ENCODE measurements at regions not wholly inside any gene's neighbourhood (a gene's known extent, or its start where the extent isn't known, plus 50 kb on each side); places are given as distances from the start of the nearest gene placed in this dataset.

DNA sequence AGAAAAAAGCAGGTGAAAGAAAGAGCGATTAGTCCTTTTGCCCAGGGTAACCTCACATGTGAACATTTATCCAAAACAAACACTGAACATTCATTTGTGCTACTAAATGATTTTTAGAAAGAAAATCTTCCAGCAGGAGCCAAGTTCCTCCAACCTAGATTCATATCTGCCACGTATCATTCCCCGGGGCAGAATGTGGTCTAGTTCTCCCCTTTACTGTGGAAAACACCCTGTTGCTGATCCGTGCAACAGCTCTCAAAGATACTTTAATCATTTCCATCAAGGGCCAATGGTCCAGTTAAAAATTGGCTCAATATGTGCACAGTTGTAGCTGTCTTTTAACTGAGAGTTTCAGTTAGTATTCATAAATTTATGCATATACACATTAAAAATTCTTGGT, 479.1 kb downstream of the ATP23 start:
- intact Hi-C loops (cut with micrococcal nuclease) (no loop called here), in situ Hi-C loops (cut with MboI; ENCODE audit: low sequenced_read_pairs) (no loop called here), dilution Hi-C loops (cut with HindIII; ENCODE audit: low sequenced_read_pairs, unreplicated experiment) (no loop called here)
- no peak overlapping the region for H2AK9ac ChIP-seq (replicated peaks; ENCODE audit: low read depth, low read length, poor library complexity)
- no peaks in the 10 kb centered on the region for H3K79me1 ChIP-seq (ENCODE audit: low read depth in 1 of 2, low read length in 2 of 2)
- H3K27ac ChIP-seq (ENCODE audit: insufficient read depth, low read length) = no peak overlapping the region
- no peaks in the 10 kb centered on the region for H3K36me3 ChIP-seq (ENCODE audit: control insufficient read depth, insufficient read depth, low read length)
- no CpG with 5 or more reads among the region's 4 CpGs for WGBS, 2 experiments (ENCODE audit: extremely low coverage in 2 of 2, insufficient read length in 1 of 2)
- H3K23ac ChIP-seq (ENCODE audit: low read depth, low read length) = no peak overlapping the region
- no peak overlapping the region for H2AK5ac ChIP-seq (ENCODE audit: low read depth, low read length)
- no peak overlapping the region for H2BK120ac ChIP-seq (ENCODE audit: low read depth, low read length)
- H2BK15ac ChIP-seq (ENCODE audit: low read depth, low read length) = no peak overlapping the region
- H3K27me3 ChIP-seq (ENCODE audit: control insufficient read depth, insufficient read depth, low read length) = no peaks in the 10 kb centered on the region
- POLR2A ChIA-PET (ENCODE audit: unreplicated experiment) = no interaction called here
- no peak overlapping the region for H2BK5ac ChIP-seq (ENCODE audit: low read depth, low read length, poor library complexity, severe bottlenecking)
- no peak for DNase-seq
- CTCF ChIA-PET = interaction anchor here (0.7 to 1.2 kb wide), 2 partner anchors 23 to 1387 kb away, joined by 3 read pairs; no protein-coding TSS in a partner anchor
- no peak overlapping the region for H3K14ac ChIP-seq (replicated peaks; ENCODE audit: low read depth, low read length)
- no TSS peak for BruUV-seq (replicated peaks)
- no peak overlapping the region for H3K18ac ChIP-seq (ENCODE audit: low read depth, low read length)
- H3K9me1 ChIP-seq (ENCODE audit: insufficient read depth, low read length) = no peaks in the 10 kb centered on the region
- no peak overlapping the region for H3K56ac ChIP-seq (ENCODE audit: extremely low read depth, insufficient read depth, low read length)
- H3K4me1 ChIP-seq (ENCODE audit: control insufficient read depth, insufficient read depth, low read length) = peaks cover 10% of the 10 kb centered on the region
- ATAC-seq (ENCODE audit: low read depth) = no peak
- no peak for TF ChIP-seq FOS (IDR thresholded peaks at IDR 0.05; ENCODE audit: low read depth, low read length)
- TF ChIP-seq RFX5 (IDR thresholded peaks at IDR 0.05; ENCODE audit: low read depth, low read length) = no peak
- TF ChIP-seq CTCF (conservative IDR thresholded peaks at IDR 0.05; ENCODE audit: low read depth, low read length) = no peak
- TF ChIP-seq POLR2A (IDR thresholded peaks at IDR 0.05; ENCODE audit: low read depth, low read length) = no peak
- TF ChIP-seq, protein P1, sequence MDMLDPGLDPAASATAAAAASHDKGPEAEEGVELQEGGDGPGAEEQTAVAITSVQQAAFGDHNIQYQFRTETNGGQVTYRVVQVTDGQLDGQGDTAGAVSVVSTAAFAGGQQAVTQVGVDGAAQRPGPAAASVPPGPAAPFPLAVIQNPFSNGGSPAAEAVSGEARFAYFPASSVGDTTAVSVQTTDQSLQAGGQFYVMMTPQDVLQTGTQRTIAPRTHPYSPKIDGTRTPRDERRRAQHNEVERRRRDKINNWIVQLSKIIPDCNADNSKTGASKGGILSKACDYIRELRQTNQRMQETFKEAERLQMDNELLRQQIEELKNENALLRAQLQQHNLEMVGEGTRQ (IDR thresholded peaks at IDR 0.05; ENCODE audit: low read depth, low read length) = no peak
- TF ChIP-seq MAZ (IDR thresholded peaks at IDR 0.05; ENCODE audit: borderline replicate concordance, low read depth, low read length) = no peak
- no peak for TF ChIP-seq CHD1 (IDR thresholded peaks at IDR 0.05; ENCODE audit: low read depth, low read length)
- TF ChIP-seq RCOR1 (IDR thresholded peaks at IDR 0.05; ENCODE audit: insufficient replicate concordance, low read length) = no peak
- TF ChIP-seq MAFK (IDR thresholded peaks at IDR 0.05; ENCODE audit: low read depth, low read length) = no peak
- TF ChIP-seq SMC3 (IDR thresholded peaks at IDR 0.05; ENCODE audit: low read depth, low read length) = no peak
- TF ChIP-seq RAD21 (IDR thresholded peaks at IDR 0.05; ENCODE audit: low read length) = no peak
- no peak for TF ChIP-seq MXI1 (IDR thresholded peaks at IDR 0.05; ENCODE audit: borderline replicate concordance, low read depth, low read length)
- no peaks in the 10 kb centered on the region for H4K20me1 ChIP-seq (ENCODE audit: insufficient read depth, low read length)
- H4K91ac ChIP-seq (ENCODE audit: insufficient read depth, low read depth, low read length) = no peak overlapping the region
- no peak overlapping the region for H4K8ac ChIP-seq (ENCODE audit: low read depth in 2 of 2, low read length in 2 of 2)
- H3K4ac ChIP-seq (ENCODE audit: low read depth, low read length) = no peak overlapping the region
- H3K4me2 ChIP-seq (ENCODE audit: low read depth, low read length) = no peak overlapping the region
- H4K5ac ChIP-seq (ENCODE audit: low read depth, low read length) = no peak overlapping the region; the same call in 1 of the 2 replicates
- H3K9me3 ChIP-seq (ENCODE audit: control insufficient read depth, insufficient read depth, low read length) = no peaks in the 10 kb centered on the region
- H3K4me3 ChIP-seq (ENCODE audit: insufficient read depth, low read depth, low read length) = no peak overlapping the region
- no peak overlapping the region for H2AFZ ChIP-seq (replicated peaks; ENCODE audit: low read length, poor library complexity)
- no peak overlapping the region for H3K9ac ChIP-seq (ENCODE audit: low read depth, low read length)
- H2BK20ac ChIP-seq (ENCODE audit: low read depth, low read length) = no peak overlapping the region
